ENCODE measurements at regions not wholly inside any gene's neighbourhood (a gene's known extent, or its start where the extent isn't known, plus 50 kb on each side); places are given as distances from the start of the nearest gene placed in this dataset.

DNA sequence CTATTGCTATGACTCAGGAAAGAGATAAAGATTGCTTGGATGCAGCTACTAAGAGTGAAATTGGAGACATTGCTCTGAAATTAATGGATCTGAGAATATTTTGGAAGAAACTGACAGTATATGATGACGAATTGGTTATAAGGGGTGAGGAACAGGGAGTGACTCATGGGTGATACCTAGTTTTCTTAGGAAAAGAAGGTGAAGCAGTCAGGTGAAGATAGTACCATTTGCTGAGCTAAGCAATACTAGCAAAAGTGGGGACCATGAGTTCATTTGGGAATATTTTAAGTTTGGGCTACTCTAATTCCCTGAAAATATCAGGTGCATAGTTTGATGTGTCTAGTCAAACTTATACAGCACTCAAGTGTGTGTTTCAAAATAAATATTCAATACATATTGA lies 260.1 kb upstream of the NFIA start:
- no peaks in the 10 kb centered on the region for H3K9me3 ChIP-seq (replicated peaks in 1 of 2; ENCODE audit: control insufficient read depth in 1 of 2, insufficient read depth in 1 of 2, low read length in 2 of 2)
- no peaks in the 10 kb centered on the region for H3K79me2 ChIP-seq (ENCODE audit: insufficient read depth, low read length)
- no peak overlapping the region for H3K4me2 ChIP-seq (replicated peaks; ENCODE audit: extremely low read depth, low read length, poor library complexity, severe bottlenecking)
- 86% methylated on average over 1 of the region's 1 CpG for WGBS (ENCODE audit: insufficient coverage)
- no peaks in the 10 kb centered on the region for H3K27me3 ChIP-seq (ENCODE audit: control insufficient read depth in 2 of 2, insufficient read depth in 2 of 2, low read length in 2 of 2)
- peaks cover 0 to 4% (median 2%) of the 10 kb centered on the region in 3 donors for H3K27me3 Mint-ChIP-seq (ENCODE audit: low read depth in 3 of 3)
- no peaks in the 10 kb centered on the region for H4K20me1 ChIP-seq (ENCODE audit: insufficient read depth, low read length)
- H3K9me3 Mint-ChIP-seq, result peaks cover 0 to 4% (median 0%) of the 10 kb centered on the region in 7 donors
- no peak for DNase-seq
- no peak overlapping the region for H3K4me3 Mint-ChIP-seq
- no peak overlapping the region for H2AFZ ChIP-seq (ENCODE audit: insufficient read depth, low read depth, low read length, poor library complexity, severe bottlenecking)
- H3K4me3 ChIP-seq (replicated peaks in 1 of 3; ENCODE audit: low read depth in 2 of 3, low read length in 3 of 3), result no peak overlapping the region
- no peak overlapping the region for H3K9ac ChIP-seq (ENCODE audit: insufficient read depth, low read length, poor library complexity, severe bottlenecking)
- intact Hi-C loops (cut with micrococcal nuclease), result no loop called here
- H3K36me3 ChIP-seq (replicated peaks in 1 of 2; ENCODE audit: control insufficient read depth in 1 of 2, insufficient read depth in 2 of 2, low read length in 2 of 2), result no peaks in the 10 kb centered on the region
- no peaks in the 10 kb centered on the region for H3K4me1 Mint-ChIP-seq
- no peak overlapping the region for H3K27ac Mint-ChIP-seq
- TF ChIP-seq, protein P1, sequence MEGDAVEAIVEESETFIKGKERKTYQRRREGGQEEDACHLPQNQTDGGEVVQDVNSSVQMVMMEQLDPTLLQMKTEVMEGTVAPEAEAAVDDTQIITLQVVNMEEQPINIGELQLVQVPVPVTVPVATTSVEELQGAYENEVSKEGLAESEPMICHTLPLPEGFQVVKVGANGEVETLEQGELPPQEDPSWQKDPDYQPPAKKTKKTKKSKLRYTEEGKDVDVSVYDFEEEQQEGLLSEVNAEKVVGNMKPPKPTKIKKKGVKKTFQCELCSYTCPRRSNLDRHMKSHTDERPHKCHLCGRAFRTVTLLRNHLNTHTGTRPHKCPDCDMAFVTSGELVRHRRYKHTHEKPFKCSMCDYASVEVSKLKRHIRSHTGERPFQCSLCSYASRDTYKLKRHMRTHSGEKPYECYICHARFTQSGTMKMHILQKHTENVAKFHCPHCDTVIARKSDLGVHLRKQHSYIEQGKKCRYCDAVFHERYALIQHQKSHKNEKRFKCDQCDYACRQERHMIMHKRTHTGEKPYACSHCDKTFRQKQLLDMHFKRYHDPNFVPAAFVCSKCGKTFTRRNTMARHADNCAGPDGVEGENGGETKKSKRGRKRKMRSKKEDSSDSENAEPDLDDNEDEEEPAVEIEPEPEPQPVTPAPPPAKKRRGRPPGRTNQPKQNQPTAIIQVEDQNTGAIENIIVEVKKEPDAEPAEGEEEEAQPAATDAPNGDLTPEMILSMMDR (IDR thresholded peaks at IDR 0.05), result no peak
- no peaks in the 10 kb centered on the region for H3K36me3 Mint-ChIP-seq
- H3K27ac ChIP-seq (ENCODE audit: low read depth in 1 of 2, low read length in 2 of 2), result no peak overlapping the region
- no peaks in the 10 kb centered on the region for H3K4me1 ChIP-seq (ENCODE audit: control insufficient read depth in 1 of 2, insufficient read depth in 2 of 2, low read length in 2 of 2)

DNA sequence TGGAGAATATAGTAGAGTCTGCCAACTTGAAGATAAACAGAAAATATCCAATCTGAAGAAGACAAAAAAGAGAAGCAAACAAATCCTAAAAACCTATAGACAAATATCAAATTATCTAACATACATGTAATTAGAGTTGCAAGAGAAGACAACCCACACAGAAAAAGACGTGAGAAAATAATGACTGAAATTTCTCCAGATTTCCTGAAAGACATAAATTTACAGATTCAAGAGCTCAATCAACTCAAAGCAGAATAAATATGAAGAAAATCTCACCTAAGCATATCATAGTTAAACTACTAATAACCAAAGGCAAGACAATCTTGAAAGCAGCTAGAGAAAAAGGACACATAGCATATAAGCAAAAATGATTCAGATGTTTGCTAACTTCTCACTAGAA lies 261.2 kb upstream of the NFIA start:
- DNase-seq, result no peak
- Histone ChIP-seq H3K27me3 (ENCODE audit: control insufficient read depth in 2 of 2, insufficient read depth in 2 of 2, low read length in 2 of 2) (no peaks in the 10 kb centered on the region), H3K9ac (ENCODE audit: insufficient read depth, low read length, poor library complexity, severe bottlenecking) (no peak overlapping the region), H2AFZ (ENCODE audit: insufficient read depth, low read depth, low read length, poor library complexity, severe bottlenecking) (no peak overlapping the region), H3K4me2 (replicated peaks; ENCODE audit: extremely low read depth, low read length, poor library complexity, severe bottlenecking) (no peak overlapping the region), H3K79me2 (ENCODE audit: insufficient read depth, low read length) (no peaks in the 10 kb centered on the region), H4K20me1 (ENCODE audit: insufficient read depth, low read length) (no peaks in the 10 kb centered on the region), H3K27ac (ENCODE audit: low read depth in 1 of 2, low read length in 2 of 2) (no peak overlapping the region), H3K4me3 (replicated peaks in 1 of 3; ENCODE audit: low read depth in 2 of 3, low read length in 3 of 3) (no peak overlapping the region), H3K4me1 (ENCODE audit: control insufficient read depth in 1 of 2, insufficient read depth in 2 of 2, low read length in 2 of 2) (no peaks in the 10 kb centered on the region), H3K9me3 (replicated peaks in 1 of 2; ENCODE audit: control insufficient read depth in 1 of 2, insufficient read depth in 1 of 2, low read length in 2 of 2) (no peaks in the 10 kb centered on the region), H3K36me3 (replicated peaks in 1 of 2; ENCODE audit: control insufficient read depth in 1 of 2, insufficient read depth in 2 of 2, low read length in 2 of 2) (no peaks in the 10 kb centered on the region)
- no peaks in the 10 kb centered on the region for H3K36me3 Mint-ChIP-seq
- TF ChIP-seq, protein P1 (IDR thresholded peaks at IDR 0.05), result no peak
- H3K9me3 Mint-ChIP-seq, result no peaks in the 10 kb centered on the region
- no CpG with 5 or more reads among the region's 1 CpG for WGBS (ENCODE audit: insufficient coverage)
- intact Hi-C loops (cut with micrococcal nuclease), result no loop called here
- H3K4me1 Mint-ChIP-seq, result no peaks in the 10 kb centered on the region
- H3K4me3 Mint-ChIP-seq, result no peak overlapping the region
- H3K27ac Mint-ChIP-seq, result no peak overlapping the region
- H3K27me3 Mint-ChIP-seq (ENCODE audit: low read depth in 3 of 3), result peaks cover 0 to 4% (median 2%) of the 10 kb centered on the region in 3 donors
